Mesenchymal stem cell (in vitro differentiated cells and primary cell): ENCODE measurements at regions not wholly inside any gene's neighbourhood (a gene's known extent, or its start where the extent isn't known, plus 50 kb on each side); places are given as distances from the start of the nearest gene placed in this dataset.
"Not testable (repeated sequence)": the region's sequence is repeated elsewhere in the genome, so short reads cannot be mapped to it uniquely, and the experiment has no call there.

Source experiments
- DNase-seq: peaks from one replicate; pipeline ENCODE4 v3.0.0-alpha.2; 2013
- H2AFZ ChIP-seq: one replicate; pipeline ENCODE4 v1.6.1; 2013; ENCODE audit warnings: low read depth, mild to moderate bottlenecking, control low read depth, inconsistent platforms, low read length, moderate library complexity
- H2AK5ac ChIP-seq: 2 replicates; pipeline ENCODE4 v1.6.1; 2013; ENCODE audit warnings: low read length, moderate library complexity, mild to moderate bottlenecking, inconsistent platforms; ENCODE audit not compliant: severe bottlenecking
- H2BK120ac ChIP-seq: one replicate; pipeline ENCODE4 v1.6.1; 2013; ENCODE audit warnings: low read depth, mild to moderate bottlenecking, inconsistent platforms, low read length, moderate library complexity
- H2BK12ac ChIP-seq, 2 experiments: one replicate each; pipeline ENCODE4 v1.6.1; 2013; ENCODE audit warnings: inconsistent platforms in 2 of 2, low read length in 2 of 2, mild to moderate bottlenecking in 2 of 2, moderate library complexity in 2 of 2, control low read depth in 1 of 2
- H2BK15ac ChIP-seq: one replicate; pipeline ENCODE4 v1.6.1; 2013; ENCODE audit warnings: mild to moderate bottlenecking, low read depth, inconsistent platforms; ENCODE audit not compliant: poor library complexity, severe bottlenecking
- H2BK5ac ChIP-seq: 2 replicates; pipeline ENCODE4 v1.6.1; 2013; ENCODE audit warnings: low read depth, mild to moderate bottlenecking, low read length, control low read depth, inconsistent platforms; ENCODE audit not compliant: poor library complexity, severe bottlenecking
- H3K14ac ChIP-seq, 2 experiments: one replicate each; pipeline ENCODE4 v1.6.1; 2013; ENCODE audit warnings: inconsistent platforms in 2 of 2, low read length in 2 of 2, control low read depth in 1 of 2, mild to moderate bottlenecking in 1 of 2, moderate library complexity in 1 of 2
- H3K18ac ChIP-seq, 2 experiments: one replicate each; pipeline ENCODE4 v1.6.1; 2013; ENCODE audit warnings: inconsistent platforms in 2 of 2, low read length in 2 of 2, control low read depth in 1 of 2, low read depth in 1 of 2, mild to moderate bottlenecking in 1 of 2
- H3K23ac ChIP-seq, 2 experiments: one replicate each; pipeline ENCODE4 v1.6.1; 2013; ENCODE audit warnings: inconsistent platforms in 2 of 2, low read length in 2 of 2, mild to moderate bottlenecking in 2 of 2, moderate library complexity in 2 of 2, control low read depth in 1 of 2
- H3K27ac ChIP-seq: 2 replicates; pipeline ENCODE4 v1.5.1; 2013; ENCODE audit warnings: mild to moderate bottlenecking, moderate library complexity, low read length, control low read depth, inconsistent platforms; ENCODE audit not compliant: poor library complexity, severe bottlenecking
- H3K27me3 ChIP-seq, 2 experiments: 2 replicates each; pipeline versions ENCODE4 v1.6.1 to v1.7.0; 2013; ENCODE audit warnings: low read length in 2 of 2, mild to moderate bottlenecking in 2 of 2, moderate library complexity in 2 of 2, control low read depth in 1 of 2, inconsistent platforms in 1 of 2; ENCODE audit not compliant: control insufficient read depth in 1 of 2, insufficient read depth in 1 of 2
- H3K36me3 ChIP-seq, 2 experiments: 2 replicates each; pipeline versions ENCODE4 v1.6.1 to v1.7.0; 2013; ENCODE audit warnings: low read length in 2 of 2, control low read depth in 1 of 2, inconsistent platforms in 1 of 2, low read depth in 1 of 2, mild to moderate bottlenecking in 1 of 2; ENCODE audit not compliant: insufficient read depth in 2 of 2, control insufficient read depth in 1 of 2
- H3K4ac ChIP-seq, 2 experiments: one replicate each; pipeline ENCODE4 v1.6.1; 2013; ENCODE audit warnings: inconsistent platforms in 2 of 2, low read length in 2 of 2, mild to moderate bottlenecking in 2 of 2, moderate library complexity in 2 of 2, control low read depth in 1 of 2, low read depth in 1 of 2
- H3K4me1 ChIP-seq: 2 replicates; pipeline ENCODE4 v1.6.1; 2013; ENCODE audit warnings: low read depth, low read length, control low read depth; ENCODE audit not compliant: control insufficient read depth, insufficient read depth
- H3K4me2 ChIP-seq: 2 replicates; pipeline ENCODE4 v1.6.1; 2013; ENCODE audit warnings: low read length, mild to moderate bottlenecking, inconsistent platforms; ENCODE audit not compliant: poor library complexity, severe bottlenecking
- H3K4me3 ChIP-seq, 2 experiments: 2 replicates each; pipeline versions ENCODE4 v1.5.1 to v1.7.0; 2013; ENCODE audit warnings: low read length in 2 of 2, mild to moderate bottlenecking in 2 of 2, control low read depth in 1 of 2, low read depth in 1 of 2; ENCODE audit not compliant: insufficient read depth in 1 of 2
- H3K79me1 ChIP-seq: replicated peaks from 2 replicates; pipeline ENCODE4 v1.6.1; 2013; ENCODE audit warnings: mild to moderate bottlenecking, control low read depth, low read length, inconsistent platforms; ENCODE audit not compliant: poor library complexity, severe bottlenecking
- H3K9ac ChIP-seq: 2 replicates; pipeline ENCODE4 v1.7.0; 2013; ENCODE audit warnings: mild to moderate bottlenecking, low read length, moderate library complexity
- H3K9me3 ChIP-seq: 2 replicates; pipeline ENCODE4 v1.7.0; 2013; ENCODE audit warnings: mild to moderate bottlenecking, low read length; ENCODE audit not compliant: control insufficient read depth
- H4K8ac ChIP-seq: one replicate; pipeline ENCODE4 v1.6.1; 2013; ENCODE audit warnings: inconsistent platforms, mild to moderate bottlenecking, low read length, moderate library complexity
- H4K91ac ChIP-seq: one replicate; pipeline ENCODE4 v1.6.1; 2013; ENCODE audit warnings: mild to moderate bottlenecking, low read length, inconsistent platforms
- WGBS: methylation state at CpG from one replicate; pipeline ENCODE4 v1.1.7; 2013; ENCODE audit warnings: mixed read lengths; 5-methylcytosine and 5-hydroxymethylcytosine counted together

DNA sequence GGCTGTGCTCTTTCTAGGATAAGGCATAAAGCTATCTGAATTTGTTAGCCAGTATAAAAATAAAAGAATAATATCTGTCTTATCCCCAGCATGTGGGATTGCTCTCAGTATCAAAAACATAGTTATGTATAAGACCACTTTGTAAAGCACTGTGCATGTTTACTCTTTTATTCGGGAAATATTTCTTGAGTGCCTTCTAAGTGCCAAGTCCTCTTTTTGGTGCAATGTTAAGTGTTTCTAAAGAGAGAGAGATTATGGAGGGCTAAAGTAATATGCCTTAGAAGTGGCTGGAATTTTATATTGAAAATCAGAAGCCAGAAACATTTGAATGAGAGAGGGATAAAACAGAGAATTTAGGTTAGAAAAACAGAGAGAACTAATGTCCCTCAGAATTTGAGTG lies 212.0 kb downstream of the ALG10B start:
- no peak overlapping the region for H3K27ac ChIP-seq
- no peak overlapping the region for H3K23ac ChIP-seq
- no peak overlapping the region for H2AFZ ChIP-seq
- H3K9me3 ChIP-seq = no peaks in the 10 kb centered on the region
- WGBS = 69% methylated on average over 1 of the region's 1 CpG
- H2BK5ac ChIP-seq = no peak overlapping the region
- H4K8ac ChIP-seq = no peak overlapping the region
- H4K91ac ChIP-seq = no peak overlapping the region
- H3K4me1 ChIP-seq = no peaks in the 10 kb centered on the region
- no peak overlapping the region for H2AK5ac ChIP-seq
- no peak overlapping the region for H3K9ac ChIP-seq
- H3K79me1 ChIP-seq = no peaks in the 10 kb centered on the region
- no peak overlapping the region for H3K18ac ChIP-seq
- H2BK12ac ChIP-seq = no peak overlapping the region
- H3K36me3 ChIP-seq = no peaks in the 10 kb centered on the region
- no peak overlapping the region for H3K4ac ChIP-seq
- no peak overlapping the region for H3K4me2 ChIP-seq
- H3K14ac ChIP-seq = no peak overlapping the region
- no peaks in the 10 kb centered on the region for H3K27me3 ChIP-seq
- H3K4me3 ChIP-seq = no peak overlapping the region
- no peak overlapping the region for H2BK15ac ChIP-seq
- no peak for DNase-seq
- no peak overlapping the region for H2BK120ac ChIP-seq

DNA sequence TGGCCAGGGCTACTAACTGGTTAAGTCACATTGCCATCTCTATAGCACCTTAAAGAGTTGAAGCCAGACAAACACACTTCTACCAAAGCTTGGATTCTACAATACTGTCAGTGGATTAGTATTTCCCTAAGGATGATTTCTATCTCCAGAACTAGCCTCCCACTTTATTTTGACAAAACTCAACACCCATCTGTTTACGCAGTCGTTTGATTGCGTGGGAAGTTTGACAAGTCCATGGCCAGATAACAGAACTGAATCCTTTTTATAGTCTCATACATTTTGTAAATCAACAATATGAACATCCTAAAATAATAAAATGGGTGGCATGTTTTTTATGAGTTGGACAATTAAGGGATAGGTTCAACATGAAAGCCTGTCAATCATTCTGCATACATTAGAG lies 212.7 kb downstream of the ALG10B start:
- not testable (repeated sequence) for H2BK120ac ChIP-seq, H2AFZ ChIP-seq, H2BK12ac ChIP-seq, H3K18ac ChIP-seq, H3K9me3 ChIP-seq, H3K14ac ChIP-seq, H4K91ac ChIP-seq, H2AK5ac ChIP-seq, H4K8ac ChIP-seq, H3K27me3 ChIP-seq, H3K9ac ChIP-seq, H3K27ac ChIP-seq, H3K79me1 ChIP-seq, H3K4ac ChIP-seq, H3K4me3 ChIP-seq, H3K4me2 ChIP-seq, H3K36me3 ChIP-seq, H3K4me1 ChIP-seq, H2BK5ac ChIP-seq, H2BK15ac ChIP-seq, H3K23ac ChIP-seq, DNase-seq
- WGBS = 94% methylated on average over 3 of the region's 3 CpGs

DNA sequence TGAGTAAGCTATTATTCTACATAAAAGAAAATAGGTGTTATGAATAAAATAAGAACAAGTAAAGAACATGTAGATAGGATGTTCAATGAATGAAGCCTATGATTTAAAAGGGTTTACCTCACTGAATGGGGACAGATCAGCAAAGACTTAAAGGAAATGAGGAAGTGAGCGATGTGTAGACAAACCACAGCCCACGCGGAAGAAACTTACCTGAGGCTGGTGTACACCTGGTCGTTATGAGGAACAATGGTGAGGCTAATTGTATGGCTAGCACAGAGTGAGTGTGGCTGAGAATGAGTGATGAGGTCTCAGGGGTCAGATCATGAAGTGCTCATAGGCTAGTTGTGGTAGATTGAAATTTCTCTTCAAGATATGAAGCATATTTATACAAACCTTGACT lies 221.7 kb downstream of the ALG10B start:
- Histone ChIP-seq H3K14ac (no peak overlapping the region), H3K9me3 (no peaks in the 10 kb centered on the region), H3K4me1 (no peaks in the 10 kb centered on the region), H3K23ac (no peak overlapping the region), H3K79me1 (no peaks in the 10 kb centered on the region), H3K9ac (no peak overlapping the region), H2BK15ac (no peak overlapping the region), H4K91ac (no peak overlapping the region), H3K4ac (no peak overlapping the region), H3K36me3 (no peaks in the 10 kb centered on the region), H3K18ac (no peak overlapping the region), H2BK12ac (no peak overlapping the region), H3K4me3 (no peak overlapping the region), H3K4me2 (no peak overlapping the region), H2AFZ (no peak overlapping the region), H2BK5ac (no peak overlapping the region), H2BK120ac (no peak overlapping the region), H4K8ac (no peak overlapping the region), H3K27ac (no peak overlapping the region), H3K27me3 (no peaks in the 10 kb centered on the region), H2AK5ac (no peak overlapping the region)
- 57% methylated on average over 4 of the region's 4 CpGs for WGBS
- no peak for DNase-seq

DNA sequence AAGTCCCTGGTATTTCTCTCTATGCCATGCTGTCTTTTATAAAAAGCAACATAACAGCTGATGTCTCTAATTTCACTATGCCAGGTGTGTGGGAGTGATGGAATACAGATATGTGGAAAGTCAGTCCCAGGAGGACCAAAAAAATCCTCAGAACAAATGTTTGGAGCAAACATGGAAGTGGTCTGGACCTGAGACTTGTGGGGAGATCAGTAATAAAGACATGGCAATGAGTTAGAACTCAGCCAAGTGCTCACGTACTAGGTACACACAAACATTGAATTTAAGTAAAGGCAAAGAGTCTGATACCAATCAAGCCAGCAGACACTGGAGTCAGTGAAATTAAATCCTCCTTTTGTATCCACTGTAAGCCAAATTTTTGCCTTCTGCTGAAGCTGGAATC lies 223.6 kb downstream of the ALG10B start:
- no peaks in the 10 kb centered on the region for H3K79me1 ChIP-seq
- H3K36me3 ChIP-seq = no peaks in the 10 kb centered on the region
- no peak overlapping the region for H2BK15ac ChIP-seq
- H4K8ac ChIP-seq = no peak overlapping the region
- DNase-seq = no peak
- no peak overlapping the region for H3K14ac ChIP-seq
- no peak overlapping the region for H2AK5ac ChIP-seq
- no peaks in the 10 kb centered on the region for H3K4me1 ChIP-seq
- no peak overlapping the region for H3K18ac ChIP-seq
- H3K4me2 ChIP-seq = no peak overlapping the region
- no peak overlapping the region for H2BK120ac ChIP-seq
- no peak overlapping the region for H2BK5ac ChIP-seq
- no peak overlapping the region for H2BK12ac ChIP-seq
- no peak overlapping the region for H4K91ac ChIP-seq
- H3K4ac ChIP-seq = no peak overlapping the region
- H3K9me3 ChIP-seq = no peaks in the 10 kb centered on the region
- no peak overlapping the region for H3K4me3 ChIP-seq
- H2AFZ ChIP-seq = no peak overlapping the region
- no peaks in the 10 kb centered on the region for H3K27me3 ChIP-seq
- no peak overlapping the region for H3K27ac ChIP-seq
- no peak overlapping the region for H3K23ac ChIP-seq
- WGBS = 67% methylated on average over 1 of the region's 1 CpG
- no peak overlapping the region for H3K9ac ChIP-seq
